ENCODE measurements at regions not wholly inside any gene's neighbourhood (a gene's known extent, or its start where the extent isn't known, plus 50 kb on each side); places are given as distances from the start of the nearest gene placed in this dataset.
"Not testable (repeated sequence)": the region's sequence is repeated elsewhere in the genome, so short reads cannot be mapped to it uniquely, and the experiment has no call there.

DNA sequence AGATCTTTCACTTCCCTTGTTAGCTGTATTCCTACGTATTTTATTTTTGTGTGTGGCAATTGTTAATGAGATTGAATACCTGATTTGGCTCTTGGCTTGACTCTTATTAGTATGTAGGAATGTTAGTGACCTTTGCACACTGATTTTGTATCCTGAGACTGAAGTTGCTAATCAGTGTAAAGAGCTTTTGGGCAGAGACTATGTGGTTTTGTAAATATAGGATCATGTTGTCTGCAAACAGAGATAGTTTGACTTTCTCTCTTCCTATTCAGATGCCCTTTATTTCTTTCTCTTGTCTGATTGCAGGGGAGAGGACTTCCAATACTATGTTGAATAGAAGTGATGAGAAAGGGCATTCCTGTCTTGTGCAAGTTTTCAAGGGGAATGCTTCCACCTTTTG is 160.3 kb upstream of the PCDH20 start:
- Mint-ChIP-seq H3K4me3 (no peak overlapping the region), H3K36me3 (ENCODE audit: low read depth) (no peaks in the 10 kb centered on the region), H3K4me1 (no peaks in the 10 kb centered on the region), H3K9me3 (no peaks in the 10 kb centered on the region), H3K27me3 (ENCODE audit: low read depth, poor library complexity) (no peaks in the 10 kb centered on the region), H3K27ac (no peak overlapping the region)
- no peak for DNase-seq
- TF ChIP-seq, protein P1, sequence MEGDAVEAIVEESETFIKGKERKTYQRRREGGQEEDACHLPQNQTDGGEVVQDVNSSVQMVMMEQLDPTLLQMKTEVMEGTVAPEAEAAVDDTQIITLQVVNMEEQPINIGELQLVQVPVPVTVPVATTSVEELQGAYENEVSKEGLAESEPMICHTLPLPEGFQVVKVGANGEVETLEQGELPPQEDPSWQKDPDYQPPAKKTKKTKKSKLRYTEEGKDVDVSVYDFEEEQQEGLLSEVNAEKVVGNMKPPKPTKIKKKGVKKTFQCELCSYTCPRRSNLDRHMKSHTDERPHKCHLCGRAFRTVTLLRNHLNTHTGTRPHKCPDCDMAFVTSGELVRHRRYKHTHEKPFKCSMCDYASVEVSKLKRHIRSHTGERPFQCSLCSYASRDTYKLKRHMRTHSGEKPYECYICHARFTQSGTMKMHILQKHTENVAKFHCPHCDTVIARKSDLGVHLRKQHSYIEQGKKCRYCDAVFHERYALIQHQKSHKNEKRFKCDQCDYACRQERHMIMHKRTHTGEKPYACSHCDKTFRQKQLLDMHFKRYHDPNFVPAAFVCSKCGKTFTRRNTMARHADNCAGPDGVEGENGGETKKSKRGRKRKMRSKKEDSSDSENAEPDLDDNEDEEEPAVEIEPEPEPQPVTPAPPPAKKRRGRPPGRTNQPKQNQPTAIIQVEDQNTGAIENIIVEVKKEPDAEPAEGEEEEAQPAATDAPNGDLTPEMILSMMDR (IDR thresholded peaks at IDR 0.05), result no peak

DNA sequence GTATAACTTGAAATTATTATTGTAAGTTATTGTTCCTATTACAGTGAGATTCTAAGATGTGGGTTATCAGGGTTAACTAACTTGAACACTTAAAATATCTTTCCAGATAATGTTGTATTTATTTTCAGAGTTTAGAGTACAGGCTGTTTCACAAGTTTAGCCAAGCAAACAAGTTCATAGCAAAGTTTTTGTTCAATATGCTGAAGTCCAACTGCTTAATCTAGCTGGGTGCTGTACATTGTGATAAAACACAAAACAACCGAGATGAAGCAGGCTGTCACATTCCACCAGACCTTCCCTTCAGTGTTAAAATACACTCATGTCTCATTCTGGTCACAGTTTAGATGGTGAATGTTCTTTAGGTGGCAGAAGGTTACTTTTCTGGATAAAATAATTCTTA is 148.0 kb upstream of the PCDH20 start:
- Mint-ChIP-seq H3K4me3 (no peak overlapping the region), H3K27me3 (ENCODE audit: low read depth, poor library complexity) (no peaks in the 10 kb centered on the region), H3K4me1 (no peaks in the 10 kb centered on the region), H3K27ac (no peak overlapping the region), H3K9me3 (peaks cover under 1% of the 10 kb centered on the region), H3K36me3 (ENCODE audit: low read depth) (no peaks in the 10 kb centered on the region)
- TF ChIP-seq, protein P1 (IDR thresholded peaks at IDR 0.05), result no peak
- DNase-seq, result no peak

DNA sequence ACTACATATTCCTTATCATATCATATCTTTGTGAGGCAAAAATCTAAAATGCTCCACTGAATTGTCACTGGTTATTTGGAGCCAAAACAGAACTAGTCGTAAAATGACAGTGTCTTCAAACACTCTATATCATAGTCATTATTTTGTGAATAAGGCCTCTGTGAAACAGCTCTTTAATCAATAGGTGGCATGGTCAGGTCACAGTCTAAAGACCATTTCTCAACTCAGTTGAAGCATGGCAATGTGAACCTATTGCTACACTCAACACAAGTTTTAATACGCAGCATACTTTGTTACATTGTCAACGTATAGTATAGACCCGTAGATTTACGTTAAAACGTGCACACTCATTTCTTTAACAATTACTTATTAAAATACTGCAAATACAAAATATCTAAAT is 131.3 kb upstream of the PCDH20 start:
- Mint-ChIP-seq H3K4me1 (no peaks in the 10 kb centered on the region), H3K9me3 (no peaks in the 10 kb centered on the region), H3K27ac (no peak overlapping the region), H3K36me3 (ENCODE audit: low read depth) (no peaks in the 10 kb centered on the region), H3K4me3 (no peak overlapping the region), H3K27me3 (ENCODE audit: low read depth, poor library complexity) (peaks cover 3% of the 10 kb centered on the region)
- TF ChIP-seq, protein P1 (IDR thresholded peaks at IDR 0.05), result no peak
- DNase-seq, result no peak

DNA sequence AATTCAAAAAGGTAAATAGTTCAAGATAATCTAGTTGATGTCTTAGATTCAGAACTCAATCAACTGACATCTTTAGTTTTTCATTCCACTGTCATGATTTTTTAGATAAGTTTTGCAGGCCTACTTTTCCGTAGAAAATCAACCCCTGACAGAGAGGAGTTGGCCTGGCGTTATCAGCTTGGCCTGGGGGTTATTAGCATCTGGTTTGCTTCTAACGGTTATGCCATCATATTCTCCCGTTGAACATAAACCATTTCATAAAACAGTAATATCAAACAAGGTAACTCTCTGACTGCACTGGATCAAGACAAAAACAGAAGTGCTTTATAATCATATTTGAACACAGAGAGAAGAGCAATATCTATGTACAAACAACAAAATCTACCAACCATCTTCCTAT is 130.8 kb upstream of the PCDH20 start:
- no peaks in the 10 kb centered on the region for H3K4me1 Mint-ChIP-seq
- no peak overlapping the region for H3K27ac Mint-ChIP-seq
- no peak for DNase-seq
- H3K36me3 Mint-ChIP-seq (ENCODE audit: low read depth), result no peaks in the 10 kb centered on the region
- no peaks in the 10 kb centered on the region for H3K9me3 Mint-ChIP-seq
- TF ChIP-seq, protein P1 (IDR thresholded peaks at IDR 0.05), result no peak
- H3K27me3 Mint-ChIP-seq (ENCODE audit: low read depth, poor library complexity), result peaks cover 3% of the 10 kb centered on the region
- no peak overlapping the region for H3K4me3 Mint-ChIP-seq

DNA sequence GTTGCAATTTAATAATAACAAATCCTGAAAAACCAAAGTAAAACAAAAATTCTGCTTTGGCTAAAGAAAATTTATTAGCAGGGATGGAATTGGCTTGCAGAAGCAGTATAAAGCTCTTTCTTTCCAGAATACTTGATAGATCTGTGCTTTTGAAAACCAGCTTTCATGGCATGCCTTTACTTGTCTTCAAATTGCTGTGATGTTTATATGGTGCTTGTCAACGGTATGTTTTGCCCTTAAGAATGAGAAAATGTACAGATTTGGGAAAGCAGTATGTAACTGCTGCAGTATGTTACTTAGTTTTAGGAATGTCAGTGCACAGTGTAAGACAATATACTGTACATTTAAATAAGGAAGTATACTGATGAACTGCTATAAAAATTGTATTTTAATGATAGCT is 120.8 kb upstream of the PCDH20 start:
- H3K4me3 Mint-ChIP-seq, result no peak overlapping the region
- TF ChIP-seq, protein P1 (IDR thresholded peaks at IDR 0.05), result no peak

DNA sequence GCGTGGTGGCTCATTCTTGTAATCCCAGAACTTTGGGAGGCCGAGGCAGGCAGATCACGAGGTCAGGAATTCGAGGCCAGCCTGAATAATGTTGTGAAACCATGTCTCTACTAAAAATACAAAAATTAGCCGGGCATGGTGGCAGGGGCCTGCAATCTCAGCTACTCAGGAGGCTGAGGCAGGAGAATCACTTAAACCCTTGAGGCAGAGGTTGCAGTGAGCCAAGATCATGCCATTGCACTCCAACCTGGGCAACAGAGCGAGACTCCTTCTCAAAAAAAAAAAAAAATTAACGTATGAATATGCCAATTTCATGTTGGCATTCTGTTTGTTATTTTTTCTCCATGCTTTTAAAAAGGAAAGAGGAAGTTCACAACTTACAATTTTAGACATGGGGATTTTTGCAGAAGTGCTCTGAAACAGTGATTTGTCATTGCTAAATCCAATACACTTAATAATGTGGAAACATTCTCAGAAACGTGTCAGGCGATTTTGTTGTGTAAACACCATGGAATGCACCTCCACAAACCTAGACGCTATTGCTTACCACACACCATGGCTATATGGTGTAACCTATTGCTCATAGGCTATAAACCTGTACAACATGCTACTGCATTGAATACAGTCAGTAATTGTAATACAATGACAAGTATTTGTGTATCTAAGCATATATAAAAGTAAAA is 115.9 kb upstream of the PCDH20 start:
- Mint-ChIP-seq H3K9me3 (peaks cover 6% of the 10 kb centered on the region), H3K4me3 (no peak overlapping the region), H3K27me3 (ENCODE audit: low read depth, poor library complexity) (no peaks in the 10 kb centered on the region), H3K4me1 (no peaks in the 10 kb centered on the region), H3K27ac (no peak overlapping the region), H3K36me3 (ENCODE audit: low read depth) (no peaks in the 10 kb centered on the region)
- DNase-seq, result no peak
- TF ChIP-seq, protein P1 (IDR thresholded peaks at IDR 0.05), result no peak

More for the DNA sequence above, 120.8 kb upstream of the PCDH20 start:
- Mint-ChIP-seq H3K36me3 (ENCODE audit: low read depth) (no peaks in the 10 kb centered on the region), H3K4me1 (no peaks in the 10 kb centered on the region), H3K9me3 (peaks cover 6% of the 10 kb centered on the region), H3K27ac (no peak overlapping the region), H3K27me3 (ENCODE audit: low read depth, poor library complexity) (no peaks in the 10 kb centered on the region)
- DNase-seq, result no peak

DNA sequence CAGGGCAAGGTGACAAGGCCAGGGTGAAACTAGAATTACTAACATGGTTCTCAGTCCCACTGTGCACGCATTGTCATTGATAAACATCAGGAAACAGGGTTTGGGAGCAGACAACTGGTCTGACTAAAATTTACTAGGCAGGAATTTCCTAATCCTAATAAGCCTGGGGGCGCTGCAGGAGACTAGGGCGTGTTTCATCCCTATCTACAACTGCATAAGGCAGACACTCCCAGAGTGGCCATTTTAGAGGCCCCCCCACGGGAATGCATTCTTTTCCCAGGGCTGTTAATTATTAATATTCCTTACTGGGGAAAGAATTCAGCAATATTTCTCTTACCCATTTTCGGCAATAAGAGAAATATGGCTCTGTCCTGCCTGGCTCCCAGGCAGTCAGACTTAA is 103.6 kb upstream of the PCDH20 start:
- H3K4me1 Mint-ChIP-seq; H3K9me3 Mint-ChIP-seq; H3K27me3 Mint-ChIP-seq (ENCODE audit: low read depth, poor library complexity); H3K27ac Mint-ChIP-seq; H3K36me3 Mint-ChIP-seq (ENCODE audit: low read depth); DNase-seq; H3K4me3 Mint-ChIP-seq: not testable (repeated sequence)
